WTC11 (cell line): ENCODE measurements at regions not wholly inside any gene's neighbourhood (a gene's known extent, or its start where the extent isn't known, plus 50 kb on each side); places are given as distances from the start of the nearest gene placed in this dataset.

ENCODE experiments used
- ESRRA ChIP-seq: sonication (generic); formaldehyde crosslinking; IDR thresholded peaks from 2 replicates; pipeline ENCODE4 v1.8.1; 2022; ENCODE audit warnings: mild to moderate bottlenecking, missing genetic modification reagents, borderline replicate concordance
- ZBTB21 ChIP-seq: sonication (generic); formaldehyde crosslinking; IDR thresholded peaks from 2 replicates; pipeline ENCODE4 v1.8.1; 2023; ENCODE audit warnings: mild to moderate bottlenecking, missing genetic modification reagents, borderline replicate concordance
- TF ChIP-seq, protein P1 (sequence below): sonication (generic); formaldehyde crosslinking; IDR thresholded peaks from 2 replicates; pipeline ENCODE4 v1.8.0; 2022; ENCODE audit warnings: mild to moderate bottlenecking, missing genetic modification reagents

- TF ChIP-seq, protein P1, sequence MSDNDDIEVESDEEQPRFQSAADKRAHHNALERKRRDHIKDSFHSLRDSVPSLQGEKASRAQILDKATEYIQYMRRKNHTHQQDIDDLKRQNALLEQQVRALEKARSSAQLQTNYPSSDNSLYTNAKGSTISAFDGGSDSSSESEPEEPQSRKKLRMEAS = no peak
- no peak for TF ChIP-seq ZBTB21 (CRISPR knock-in tag)
- TF ChIP-seq ESRRA (CRISPR knock-in tag) = no peak
Observed at GRCh38 chr4:27861381-27861787, 1000.7 kb downstream of the STIM2 start.
